HCT116 (cell line): ENCODE measurements at regions not wholly inside any gene's neighbourhood (a gene's known extent, or its start where the extent isn't known, plus 50 kb on each side); places are given as distances from the start of the nearest gene placed in this dataset.

Experiments used
- ATAC-seq: fragments of 200-7000 bp; cut with Tn5 transposase; 2 replicates; pipeline ENCODE4 v1.9.1; 2020; ENCODE audit warnings: mild to moderate bottlenecking, moderate library complexity
- BruUV-seq: library from RNA; stranded (reverse); fragments of 400-500 nt; replicated peaks from 2 replicates; lab custom pipeline; 2021; lab: Mats Ljungman, UMichigan
- CTCF ChIA-PET: fragments of 300-600 bp; sonication (Branson Sonifier 250); formaldehyde crosslinking; loops from one replicate; lab custom pipeline; 2021; ENCODE audit warnings: antibody characterized with exemption; lab: Charles Lee
- POLR2A ChIA-PET: fragments of 300-600, 350-600 bp; sonication (Branson Sonifier 250); formaldehyde crosslinking; loops from one replicate; lab custom pipeline; 2021; ENCODE audit warnings: antibody characterized with exemption; lab: Charles Lee
- RAD21 ChIA-PET, 2 experiments: fragments of 300-600 bp; sonication (Branson Sonifier 250); formaldehyde crosslinking; loops; one replicate each; lab custom pipeline; 2023; ENCODE audit warnings: low total read pairs in 2 of 2; ENCODE audit not compliant: uncharacterized antibody in 2 of 2, unreplicated experiment in 2 of 2, low non-redundant PET in 1 of 2; lab: Charles Lee
- DNase-seq: peaks from one replicate; pipeline ENCODE4 v3.0.0-alpha.2; 2010; ENCODE audit warnings: low read depth, low spot score
- H2AFZ ChIP-seq: fragments of 200-600 bp; shearing (Covaris generic), sonication (generic); 2 replicates; pipeline ENCODE4 v1.6.1; 2017; ENCODE audit warnings: low read depth, mixed run types, mixed read lengths, antibody characterized with exemption, low read length; ENCODE audit not compliant: poor library complexity, severe bottlenecking
- H3K27ac ChIP-seq: 2 replicates; pipeline ENCODE4 v1.5.1; 2012; ENCODE audit warnings: low read depth, low read length
- H3K27me3 ChIP-seq: fragments of 200-600 bp; sonication (generic); 2 replicates; pipeline ENCODE4 v1.6.1; 2016; ENCODE audit warnings: mixed run types, low read length, mixed read lengths; ENCODE audit not compliant: insufficient read depth
- H3K36me3 ChIP-seq, 2 experiments: fragments of 200-500 bp in 1 of 2; fragments of 200-600 bp in 1 of 2; sonication (Bioruptor generic) in 1 of 2; sonication (generic) in 1 of 2; 2 replicates each; pipeline versions ENCODE4 v1.5.1 to v1.6.1; 2014 to 2016; ENCODE audit warnings: low read length in 2 of 2, inconsistent platforms in 1 of 2, mixed read lengths in 1 of 2, mixed run types in 1 of 2; ENCODE audit not compliant: insufficient read depth in 2 of 2, control insufficient read depth in 1 of 2
- H3K4me1 ChIP-seq, 2 experiments: fragments of 200-600 bp in 1 of 2; sonication (generic) in 1 of 2; 2 replicates each; pipeline versions ENCODE4 v1.5.1 to v1.6.1; 2012 to 2017; ENCODE audit warnings: low read length in 2 of 2, inconsistent platforms in 1 of 2, mild to moderate bottlenecking in 1 of 2, mixed read lengths in 1 of 2, mixed run types in 1 of 2, moderate library complexity in 1 of 2; ENCODE audit not compliant: insufficient read depth in 2 of 2, control insufficient read depth in 1 of 2
- H3K4me2 ChIP-seq: fragments of 200-600 bp; sonication (generic); 2 replicates; pipeline ENCODE4 v1.6.1; 2017; ENCODE audit warnings: mixed run types, low read length, mixed read lengths
- H3K4me3 ChIP-seq, 2 experiments: fragments of 200-600 bp in 1 of 2; sonication (generic) in 1 of 2; replicated peaks in 1 of 2; 2 replicates each; pipeline ENCODE4 v1.5.1; 2011 to 2016; ENCODE audit warnings: low read length in 2 of 2, control low read depth in 1 of 2, low read depth in 1 of 2, mild to moderate bottlenecking in 1 of 2, mixed read lengths in 1 of 2, mixed run types in 1 of 2
- H3K79me2 ChIP-seq: fragments of 200-600 bp; sonication (generic); 2 replicates; pipeline ENCODE4 v1.6.1; 2017; ENCODE audit warnings: mild to moderate bottlenecking, mixed run types, low read length, moderate library complexity, mixed read lengths; ENCODE audit not compliant: insufficient read depth
- H3K9ac ChIP-seq: fragments of 200-600 bp; sonication (generic); 2 replicates; pipeline ENCODE4 v1.6.1; 2016; ENCODE audit warnings: low read length, mixed read lengths
- H3K9me2 ChIP-seq: fragments of 200-600 bp; sonication (generic), shearing (Covaris generic); 2 replicates; pipeline ENCODE4 v1.6.1; 2017; ENCODE audit warnings: mixed run types, mild to moderate bottlenecking, moderate library complexity; ENCODE audit not compliant: insufficient read depth
- H3K9me3 ChIP-seq, 2 experiments: fragments of 200-500 bp in 1 of 2; fragments of 200-600 bp in 1 of 2; sonication (Bioruptor generic) in 1 of 2; sonication (generic) in 1 of 2; 2 replicates each; pipeline ENCODE4 v1.6.1; 2014 to 2017; ENCODE audit warnings: low read length in 2 of 2, mixed read lengths in 2 of 2, inconsistent platforms in 1 of 2, low read depth in 1 of 2, mild to moderate bottlenecking in 1 of 2, mixed run types in 1 of 2, moderate library complexity in 1 of 2; ENCODE audit not compliant: control insufficient read depth in 1 of 2, insufficient read depth in 1 of 2
- H4K20me1 ChIP-seq: fragments of 200-600 bp; sonication (generic), shearing (Covaris generic); 2 replicates; pipeline ENCODE4 v1.6.1; 2017; ENCODE audit warnings: mixed run types, mild to moderate bottlenecking, moderate library complexity; ENCODE audit not compliant: insufficient read depth
- ATF3 ChIP-seq: IDR thresholded peaks from 2 replicates; pipeline ENCODE4 v1.6.1; 2012
- CBX3 ChIP-seq: IDR thresholded peaks from 2 replicates; pipeline ENCODE4 v1.6.1; 2012; ENCODE audit warnings: low read depth
- ELF1 ChIP-seq: IDR thresholded peaks from 2 replicates; pipeline ENCODE4 v1.6.1; 2012; ENCODE audit warnings: low read depth, borderline replicate concordance
- EZH2phosphoT487 ChIP-seq: fragments of 200-600 bp; IDR thresholded peaks from 2 replicates; pipeline ENCODE4 v1.6.1; 2018; ENCODE audit warnings: antibody characterized with exemption, borderline replicate concordance
- JUND ChIP-seq: IDR thresholded peaks from 2 replicates; pipeline ENCODE4 v1.6.1; 2012
- MAX ChIP-seq: IDR thresholded peaks from 2 replicates; pipeline ENCODE4 v1.6.1; 2012
- TCF7L2 ChIP-seq: IDR thresholded peaks from 2 replicates; pipeline ENCODE4 v1.7.0; 2011; ENCODE audit warnings: borderline replicate concordance, inconsistent platforms; ENCODE audit not compliant: insufficient read depth, insufficient read length; ENCODE audit errors: extremely low read depth
- ZBTB33 ChIP-seq: IDR thresholded peaks from 2 replicates; pipeline ENCODE4 v1.6.1; 2011; ENCODE audit warnings: mild to moderate bottlenecking, low read length, moderate library complexity; ENCODE audit not compliant: insufficient replicate concordance; ENCODE audit errors: extremely low read depth
- ZFX ChIP-seq: fragments of 450-650 bp; IDR thresholded peaks from 2 replicates; pipeline ENCODE4 v1.6.1; 2017
- intact Hi-C: fragments of 100-400 bp; cut with micrococcal nuclease; formaldehyde crosslinking; loops from 2 replicates; pipeline ENCODE4 v1.10.0; 2022

- H2AFZ ChIP-seq, result no peak overlapping the region
These were observed 93.0 kb downstream of the FGF18 start for GRCh38 chr5:171512397-171512796.

More at GRCh38 chr5:171512397-171512796, 93.0 kb downstream of the FGF18 start:
- ATAC-seq, result no peak
- intact Hi-C loops, result no loop called here
- no peak overlapping the region for H3K4me3 ChIP-seq
- no peaks in the 10 kb centered on the region for H4K20me1 ChIP-seq
- no peaks in the 10 kb centered on the region for H3K27me3 ChIP-seq
- H3K9ac ChIP-seq, result no peak overlapping the region
- H3K36me3 ChIP-seq, result no peaks in the 10 kb centered on the region
- H3K4me2 ChIP-seq, result no peak overlapping the region
- no peaks in the 10 kb centered on the region for H3K9me3 ChIP-seq
- ChIA-PET RAD21 (no interaction called here), CTCF (no interaction called here), POLR2A (no interaction called here)
- no peaks in the 10 kb centered on the region for H3K9me2 ChIP-seq
- no peaks in the 10 kb centered on the region for H3K79me2 ChIP-seq
- no TSS peak for BruUV-seq
- no peak for DNase-seq
- no peak for TF ChIP-seq ZBTB33
- no peak for TF ChIP-seq MAX
- no peak for TF ChIP-seq TCF7L2
- TF ChIP-seq ZFX, result no peak
- TF ChIP-seq ATF3, result no peak
- TF ChIP-seq JUND, result no peak
- TF ChIP-seq EZH2phosphoT487, result no peak
- no peak for TF ChIP-seq CBX3
- TF ChIP-seq ELF1, result no peak
- no peak overlapping the region for H3K27ac ChIP-seq
- no peaks in the 10 kb centered on the region; a peak in 1 of 4 replicates for H3K4me1 ChIP-seq
